ENCODE measurements at regions not wholly inside any gene's neighbourhood (a gene's known extent, or its start where the extent isn't known, plus 50 kb on each side); places are given as distances from the start of the nearest gene placed in this dataset.

GRCh38 chr12:97275256-97275655 is 187.3 kb upstream of the RMST start:
- H3K36me3 Mint-ChIP-seq: no peaks in the 10 kb centered on the region
- H3K79me2 ChIP-seq (ENCODE audit: insufficient read depth, low read length): no peaks in the 10 kb centered on the region
- H4K20me1 ChIP-seq (ENCODE audit: insufficient read depth, low read length): no peaks in the 10 kb centered on the region
- H3K27ac ChIP-seq (ENCODE audit: low read depth in 1 of 2, low read length in 2 of 2): no peak overlapping the region
- H3K9ac ChIP-seq (ENCODE audit: insufficient read depth, low read length, poor library complexity, severe bottlenecking): no peak overlapping the region
- H3K27me3 ChIP-seq (ENCODE audit: control insufficient read depth in 2 of 2, insufficient read depth in 2 of 2, low read length in 2 of 2): no peaks in the 10 kb centered on the region
- WGBS (ENCODE audit: insufficient coverage): 31% methylated on average over 14 of the region's 14 CpGs
- no peak for TF ChIP-seq CTCF (IDR thresholded peaks at IDR 0.05)
- DNase-seq: no peak
- no peaks in the 10 kb centered on the region for H3K4me1 ChIP-seq (ENCODE audit: control insufficient read depth in 1 of 2, insufficient read depth in 2 of 2, low read length in 2 of 2)
- peaks cover 2 to 8% (median 6%) of the 10 kb centered on the region in 3 donors for H3K27me3 Mint-ChIP-seq (ENCODE audit: low read depth in 3 of 3)
- H3K9me3 ChIP-seq (replicated peaks in 1 of 2; ENCODE audit: control insufficient read depth in 1 of 2, insufficient read depth in 1 of 2, low read length in 2 of 2): peaks cover 0 to 3% of the 10 kb centered on the region in 2 donors
- no peaks in the 10 kb centered on the region for H3K36me3 ChIP-seq (replicated peaks in 1 of 2; ENCODE audit: control insufficient read depth in 1 of 2, insufficient read depth in 2 of 2, low read length in 2 of 2)
- H3K4me3 ChIP-seq (replicated peaks in 1 of 3; ENCODE audit: low read depth in 2 of 3, low read length in 3 of 3): no peak overlapping the region
- no peak overlapping the region for H3K27ac Mint-ChIP-seq
- no peaks in the 10 kb centered on the region for H3K4me1 Mint-ChIP-seq
- H3K9me3 Mint-ChIP-seq: peaks cover 0 to 1% (median 0%) of the 10 kb centered on the region in 7 donors
- no peak overlapping the region for H2AFZ ChIP-seq (ENCODE audit: insufficient read depth, low read depth, low read length, poor library complexity, severe bottlenecking)
- H3K4me2 ChIP-seq (replicated peaks; ENCODE audit: extremely low read depth, low read length, poor library complexity, severe bottlenecking): no peak overlapping the region
- no peak overlapping the region for H3K4me3 Mint-ChIP-seq
- intact Hi-C loops (cut with micrococcal nuclease): no loop called here

GRCh38 chr12:97275728-97276590 is 186.6 kb upstream of the RMST start:
- no peak for DNase-seq
- no peaks in the 10 kb centered on the region for H3K9me3 ChIP-seq (replicated peaks in 1 of 2; ENCODE audit: control insufficient read depth in 1 of 2, insufficient read depth in 1 of 2, low read length in 2 of 2)
- no peak overlapping the region for H3K4me3 ChIP-seq (replicated peaks in 1 of 3; ENCODE audit: low read depth in 2 of 3, low read length in 3 of 3)
- H3K9ac ChIP-seq (ENCODE audit: insufficient read depth, low read length, poor library complexity, severe bottlenecking): no peak overlapping the region
- no peaks in the 10 kb centered on the region for H3K9me3 Mint-ChIP-seq
- H4K20me1 ChIP-seq (ENCODE audit: insufficient read depth, low read length): no peaks in the 10 kb centered on the region
- peaks cover 2 to 9% (median 6%) of the 10 kb centered on the region in 3 donors for H3K27me3 Mint-ChIP-seq (ENCODE audit: low read depth in 3 of 3)
- no peak overlapping the region for H3K4me2 ChIP-seq (replicated peaks; ENCODE audit: extremely low read depth, low read length, poor library complexity, severe bottlenecking)
- H3K27me3 ChIP-seq (ENCODE audit: control insufficient read depth in 2 of 2, insufficient read depth in 2 of 2, low read length in 2 of 2): no peaks in the 10 kb centered on the region
- H3K4me3 Mint-ChIP-seq: no peak overlapping the region
- H3K4me1 ChIP-seq (ENCODE audit: control insufficient read depth in 1 of 2, insufficient read depth in 2 of 2, low read length in 2 of 2): no peaks in the 10 kb centered on the region
- H3K27ac Mint-ChIP-seq: no peak overlapping the region
- H3K36me3 Mint-ChIP-seq: no peaks in the 10 kb centered on the region
- H3K79me2 ChIP-seq (ENCODE audit: insufficient read depth, low read length): no peaks in the 10 kb centered on the region
- H3K4me1 Mint-ChIP-seq: no peaks in the 10 kb centered on the region
- no peak for TF ChIP-seq CTCF (IDR thresholded peaks at IDR 0.05)
- H3K36me3 ChIP-seq (replicated peaks in 1 of 2; ENCODE audit: control insufficient read depth in 1 of 2, insufficient read depth in 2 of 2, low read length in 2 of 2): no peaks in the 10 kb centered on the region
- H2AFZ ChIP-seq (ENCODE audit: insufficient read depth, low read depth, low read length, poor library complexity, severe bottlenecking): no peak overlapping the region
- 82% methylated on average over 13 of the region's 15 CpGs for WGBS (ENCODE audit: insufficient coverage)
- intact Hi-C loops (cut with micrococcal nuclease): no loop called here
- H3K27ac ChIP-seq (ENCODE audit: low read depth in 1 of 2, low read length in 2 of 2): no peak overlapping the region
